ENCODE measurements at regions not wholly inside any gene's neighbourhood (a gene's known extent, or its start where the extent isn't known, plus 50 kb on each side); places are given as distances from the start of the nearest gene placed in this dataset.
"Not testable (repeated sequence)": the region's sequence is repeated elsewhere in the genome, so short reads cannot be mapped to it uniquely, and the experiment has no call there.

GRCh38 chr5:99060306-99061261 lies 131.8 kb upstream of the CHD1 start:
- peak; percentile 69 for DNase-seq (ENCODE audit: low spot score)

GRCh38 chr5:99059685-99060084 lies 130.9 kb upstream of the CHD1 start:
- no peak for DNase-seq (ENCODE audit: low spot score)

GRCh38 chr5:99058466-99058865 lies 129.7 kb upstream of the CHD1 start:
- no peak for DNase-seq (ENCODE audit: low spot score)

- no peak for DNase-seq (ENCODE audit: low spot score)
These were observed 126.2 kb upstream of the CHD1 start for GRCh38 chr5:99054972-99055371.

GRCh38 chr5:99045871-99046270 lies 117.1 kb upstream of the CHD1 start:
- DNase-seq (ENCODE audit: low spot score) = no peak

GRCh38 chr5:99043257-99043656 lies 114.5 kb upstream of the CHD1 start:
- not testable (repeated sequence) for DNase-seq (ENCODE audit: low spot score)

GRCh38 chr5:99037668-99038067 lies 108.9 kb upstream of the CHD1 start:
- DNase-seq (ENCODE audit: low spot score) = no peak

- DNase-seq (ENCODE audit: low spot score) = no peak
These were observed 107.1 kb upstream of the CHD1 start for GRCh38 chr5:99035942-99036341.

- DNase-seq (ENCODE audit: low spot score) = no peak
These were observed 105.5 kb upstream of the CHD1 start for GRCh38 chr5:99034336-99034735.

GRCh38 chr5:99033014-99033900 lies 104.5 kb upstream of the CHD1 start:
- DNase-seq (ENCODE audit: low spot score) = no peak

GRCh38 chr5:99032234-99033013 lies 103.6 kb upstream of the CHD1 start:
- peak; percentile 87 for DNase-seq (ENCODE audit: low spot score)

GRCh38 chr5:99030906-99031440 lies 102.2 kb upstream of the CHD1 start:
- DNase-seq (ENCODE audit: low spot score) = no peak

- DNase-seq (ENCODE audit: low spot score) = no peak
These were observed 100.4 kb upstream of the CHD1 start for GRCh38 chr5:99029172-99029571.

GRCh38 chr5:99028170-99028569 lies 99.4 kb upstream of the CHD1 start:
- not testable (repeated sequence) for DNase-seq (ENCODE audit: low spot score)

- DNase-seq (ENCODE audit: low spot score) = no peak
These were observed 96.7 kb upstream of the CHD1 start for GRCh38 chr5:99025298-99026045.

- no peak for DNase-seq (ENCODE audit: low spot score)
These were observed 94.5 kb upstream of the CHD1 start for GRCh38 chr5:99023330-99023729.

GRCh38 chr5:99022250-99022649 lies 93.4 kb upstream of the CHD1 start:
- DNase-seq (ENCODE audit: low spot score) = no peak

GRCh38 chr5:99020698-99021048 lies 91.9 kb upstream of the CHD1 start:
- DNase-seq (ENCODE audit: low spot score) = no peak

GRCh38 chr5:99019812-99020697 lies 91.2 kb upstream of the CHD1 start:
- no peak for DNase-seq (ENCODE audit: low spot score)

GRCh38 chr5:99019254-99019653 lies 90.4 kb upstream of the CHD1 start:
- no peak for DNase-seq (ENCODE audit: low spot score)

All from Ammon's horn (tissue), 1 donor.